WTC11 (cell line): ENCODE measurements at regions not wholly inside any gene's neighbourhood (a gene's known extent, or its start where the extent isn't known, plus 50 kb on each side); places are given as distances from the start of the nearest gene placed in this dataset.

Experiments
- ATAC-seq: fragments of 200-7000 bp; cut with Tn5 transposase; 2 replicates; pipeline ENCODE4 v1.10.0; 2021; ENCODE audit warnings: mild to moderate bottlenecking, moderate library complexity
- CTCF ChIA-PET: fragments of 300-600 bp; sonication (Branson Sonifier 250); formaldehyde crosslinking; loops from one replicate; lab custom pipeline; 2021; ENCODE audit warnings: antibody characterized with exemption; lab: Charles Lee
- POLR2A ChIA-PET: fragments of 350-600 bp; sonication (Branson Sonifier 250); formaldehyde crosslinking; loops from one replicate; lab custom pipeline; 2021; ENCODE audit warnings: antibody characterized with exemption; lab: Charles Lee
- DNase-seq: peaks from one replicate; pipeline ENCODE4 v3.0.0; 2021; ENCODE audit warnings: low spot score
- H3K27ac Mint-ChIP-seq: 2 replicates; pipeline ENCODE4 v1.8.0; 2021; ENCODE audit warnings: mixed read lengths
- H3K27me3 Mint-ChIP-seq: 2 replicates; pipeline ENCODE4 v1.8.0; 2021; ENCODE audit warnings: low read depth, mild to moderate bottlenecking, moderate library complexity, mixed read lengths
- H3K36me3 Mint-ChIP-seq: 2 replicates; pipeline ENCODE4 v1.8.0; 2021; ENCODE audit warnings: mixed read lengths
- H3K4me1 Mint-ChIP-seq: 2 replicates; pipeline ENCODE4 v1.8.0; 2022; ENCODE audit warnings: mixed read lengths
- H3K4me3 Mint-ChIP-seq: 2 replicates; pipeline ENCODE4 v1.8.0; 2021; ENCODE audit warnings: mild to moderate bottlenecking, moderate library complexity, mixed read lengths
- H3K9me3 Mint-ChIP-seq: 2 replicates; pipeline ENCODE4 v1.8.0; 2021; ENCODE audit warnings: mixed read lengths
- CBFB ChIP-seq: sonication (generic); formaldehyde crosslinking; IDR thresholded peaks from 2 replicates; pipeline ENCODE4 v1.8.1; 2022; ENCODE audit warnings: mild to moderate bottlenecking, low read depth, missing genetic modification reagents
- CREM ChIP-seq: sonication (generic); formaldehyde crosslinking; IDR thresholded peaks from 2 replicates; pipeline ENCODE4 v1.8.1; 2022; ENCODE audit warnings: mild to moderate bottlenecking, missing genetic modification reagents, moderate library complexity
- ETV6 ChIP-seq: sonication (generic); formaldehyde crosslinking; IDR thresholded peaks from 2 replicates; pipeline ENCODE4 v1.8.1; 2022; ENCODE audit warnings: mild to moderate bottlenecking, missing genetic modification reagents
- JAZF1 ChIP-seq: fragments of 250-450 bp; sonication (Bioruptor Pico); IDR thresholded peaks from 2 replicates; pipeline ENCODE4 v1.9.0; 2021; ENCODE audit warnings: moderate library complexity, mild to moderate bottlenecking, inconsistent platforms
- JUN ChIP-seq: sonication (generic); formaldehyde crosslinking; IDR thresholded peaks from 2 replicates; pipeline ENCODE4 v1.8.0; 2023; ENCODE audit warnings: mild to moderate bottlenecking, missing genetic modification reagents
- NFE2L1 ChIP-seq: sonication (generic); formaldehyde crosslinking; IDR thresholded peaks from 2 replicates; pipeline ENCODE4 v1.8.1; 2023; ENCODE audit warnings: missing genetic modification reagents
- OVOL2 ChIP-seq: fragments of 250-450 bp; sonication (Bioruptor Pico); IDR thresholded peaks from 2 replicates; pipeline ENCODE4 v1.9.0; 2021; ENCODE audit warnings: mild to moderate bottlenecking, borderline replicate concordance
- RELA ChIP-seq: sonication (generic); formaldehyde crosslinking; IDR thresholded peaks from 2 replicates; pipeline ENCODE4 v1.8.1; 2022; ENCODE audit warnings: missing genetic modification reagents, mild to moderate bottlenecking, borderline replicate concordance
- RORB ChIP-seq: fragments of 250-450 bp; sonication (Bioruptor Pico); IDR thresholded peaks from 2 replicates; pipeline ENCODE4 v1.9.0; 2021; ENCODE audit warnings: mild to moderate bottlenecking
- TEAD4 ChIP-seq: sonication (generic); formaldehyde crosslinking; IDR thresholded peaks from 2 replicates; pipeline ENCODE4 v1.8.0; 2022; ENCODE audit warnings: mild to moderate bottlenecking, missing genetic modification reagents
- ZNF317 ChIP-seq: sonication (generic); formaldehyde crosslinking; IDR thresholded peaks from 2 replicates; pipeline ENCODE4 v1.8.1; 2023; ENCODE audit warnings: low read depth, mild to moderate bottlenecking, moderate library complexity, missing genetic modification reagents, borderline replicate concordance
- ZNF671 ChIP-seq: fragments of 250-450 bp; sonication (Bioruptor Pico); IDR thresholded peaks from 2 replicates; pipeline ENCODE4 v1.8.0; 2021; ENCODE audit warnings: mild to moderate bottlenecking
- TF ChIP-seq, protein P1 (sequence below): fragments of 200-600 bp; IDR thresholded peaks from 2 replicates; pipeline ENCODE4 v1.8.0; 2022; ENCODE audit warnings: antibody characterized with exemption
- TF ChIP-seq, protein P2 (sequence below): sonication (generic); formaldehyde crosslinking; IDR thresholded peaks from 2 replicates; pipeline ENCODE4 v1.8.1; 2023; ENCODE audit warnings: mild to moderate bottlenecking, missing genetic modification reagents
- TF ChIP-seq, protein P3 (sequence below): sonication (generic); formaldehyde crosslinking; IDR thresholded peaks from 2 replicates; pipeline ENCODE4 v1.8.1; 2023; ENCODE audit warnings: mild to moderate bottlenecking, missing genetic modification reagents, moderate library complexity
- TF ChIP-seq, protein P4 (sequence below): sonication (generic); formaldehyde crosslinking; IDR thresholded peaks from 2 replicates; pipeline ENCODE4 v1.8.1; 2023; ENCODE audit warnings: mild to moderate bottlenecking, missing genetic modification reagents
- TF ChIP-seq, protein P5 (sequence below): sonication (generic); formaldehyde crosslinking; IDR thresholded peaks from 2 replicates; pipeline ENCODE4 v1.8.0; 2022; ENCODE audit warnings: missing genetic modification reagents
- TF ChIP-seq, protein P6 (sequence below): sonication (generic); formaldehyde crosslinking; IDR thresholded peaks from 2 replicates; pipeline ENCODE4 v1.8.1; 2022; ENCODE audit warnings: mild to moderate bottlenecking, missing genetic modification reagents, moderate library complexity, borderline replicate concordance

DNA sequence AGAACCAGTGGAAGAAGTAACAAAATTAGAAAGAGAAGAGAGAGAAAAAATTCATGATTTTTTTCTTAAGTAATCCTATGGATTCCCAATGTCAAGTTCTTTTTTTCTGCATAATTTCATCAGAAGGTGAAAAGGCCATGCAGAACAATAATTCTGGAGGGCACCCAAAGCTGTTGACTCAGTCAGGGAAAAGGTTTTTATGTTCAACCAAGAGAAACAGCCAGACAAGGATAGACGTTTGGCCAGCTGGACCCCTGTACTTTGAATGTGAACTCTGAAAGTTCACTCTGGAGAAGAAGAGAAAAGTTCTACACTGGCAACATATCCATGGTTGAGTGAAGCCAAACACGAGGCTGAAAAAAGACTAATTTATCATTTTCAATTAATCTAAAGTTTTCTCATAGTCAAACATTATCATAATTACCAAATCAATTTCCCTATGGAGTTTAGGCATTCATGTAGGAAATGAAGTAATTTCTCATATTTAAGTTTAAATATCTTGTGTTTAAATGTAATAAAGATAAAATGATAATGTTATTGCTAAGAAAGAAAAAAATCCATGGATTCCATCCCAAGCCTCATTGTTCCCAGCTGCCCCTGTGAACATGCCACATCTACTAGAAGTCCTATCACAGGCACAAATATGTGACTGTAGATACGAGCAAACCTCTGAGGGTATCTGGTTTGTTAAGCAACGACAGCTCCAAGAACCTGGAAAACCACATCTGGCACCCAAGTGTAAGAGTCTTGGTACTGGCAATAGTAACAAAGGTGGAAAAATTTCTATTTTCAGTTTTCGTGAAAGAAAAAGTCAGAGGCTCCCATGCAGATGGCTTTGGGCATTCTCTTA, 742.7 kb upstream of the ACVR2A start:
- ChIA-PET CTCF (no interaction called here), POLR2A (no interaction called here)
- Mint-ChIP-seq H3K9me3 (peaks cover 13% of the 10 kb centered on the region), H3K27me3 (peaks cover 4% of the 10 kb centered on the region), H3K27ac (no peak overlapping the region), H3K36me3 (no peaks in the 10 kb centered on the region), H3K4me1 (peaks cover 12% of the 10 kb centered on the region), H3K4me3 (no peak overlapping the region)
- TF ChIP-seq ETV6 (CRISPR knock-in tag), result no peak
- TF ChIP-seq, protein P1, sequence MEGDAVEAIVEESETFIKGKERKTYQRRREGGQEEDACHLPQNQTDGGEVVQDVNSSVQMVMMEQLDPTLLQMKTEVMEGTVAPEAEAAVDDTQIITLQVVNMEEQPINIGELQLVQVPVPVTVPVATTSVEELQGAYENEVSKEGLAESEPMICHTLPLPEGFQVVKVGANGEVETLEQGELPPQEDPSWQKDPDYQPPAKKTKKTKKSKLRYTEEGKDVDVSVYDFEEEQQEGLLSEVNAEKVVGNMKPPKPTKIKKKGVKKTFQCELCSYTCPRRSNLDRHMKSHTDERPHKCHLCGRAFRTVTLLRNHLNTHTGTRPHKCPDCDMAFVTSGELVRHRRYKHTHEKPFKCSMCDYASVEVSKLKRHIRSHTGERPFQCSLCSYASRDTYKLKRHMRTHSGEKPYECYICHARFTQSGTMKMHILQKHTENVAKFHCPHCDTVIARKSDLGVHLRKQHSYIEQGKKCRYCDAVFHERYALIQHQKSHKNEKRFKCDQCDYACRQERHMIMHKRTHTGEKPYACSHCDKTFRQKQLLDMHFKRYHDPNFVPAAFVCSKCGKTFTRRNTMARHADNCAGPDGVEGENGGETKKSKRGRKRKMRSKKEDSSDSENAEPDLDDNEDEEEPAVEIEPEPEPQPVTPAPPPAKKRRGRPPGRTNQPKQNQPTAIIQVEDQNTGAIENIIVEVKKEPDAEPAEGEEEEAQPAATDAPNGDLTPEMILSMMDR, result no peak
- no peak for TF ChIP-seq NFE2L1
- no peak for TF ChIP-seq RELA (CRISPR knock-in tag)
- no peak for TF ChIP-seq CBFB (CRISPR knock-in tag)
- TF ChIP-seq, protein P2, sequence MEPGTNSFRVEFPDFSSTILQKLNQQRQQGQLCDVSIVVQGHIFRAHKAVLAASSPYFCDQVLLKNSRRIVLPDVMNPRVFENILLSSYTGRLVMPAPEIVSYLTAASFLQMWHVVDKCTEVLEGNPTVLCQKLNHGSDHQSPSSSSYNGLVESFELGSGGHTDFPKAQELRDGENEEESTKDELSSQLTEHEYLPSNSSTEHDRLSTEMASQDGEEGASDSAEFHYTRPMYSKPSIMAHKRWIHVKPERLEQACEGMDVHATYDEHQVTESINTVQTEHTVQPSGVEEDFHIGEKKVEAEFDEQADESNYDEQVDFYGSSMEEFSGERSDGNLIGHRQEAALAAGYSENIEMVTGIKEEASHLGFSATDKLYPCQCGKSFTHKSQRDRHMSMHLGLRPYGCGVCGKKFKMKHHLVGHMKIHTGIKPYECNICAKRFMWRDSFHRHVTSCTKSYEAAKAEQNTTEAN (CRISPR knock-in tag), result no peak
- TF ChIP-seq, protein P3, sequence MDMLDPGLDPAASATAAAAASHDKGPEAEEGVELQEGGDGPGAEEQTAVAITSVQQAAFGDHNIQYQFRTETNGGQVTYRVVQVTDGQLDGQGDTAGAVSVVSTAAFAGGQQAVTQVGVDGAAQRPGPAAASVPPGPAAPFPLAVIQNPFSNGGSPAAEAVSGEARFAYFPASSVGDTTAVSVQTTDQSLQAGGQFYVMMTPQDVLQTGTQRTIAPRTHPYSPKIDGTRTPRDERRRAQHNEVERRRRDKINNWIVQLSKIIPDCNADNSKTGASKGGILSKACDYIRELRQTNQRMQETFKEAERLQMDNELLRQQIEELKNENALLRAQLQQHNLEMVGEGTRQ (CRISPR knock-in tag), result no peak
- TF ChIP-seq JAZF1, result no peak
- TF ChIP-seq TEAD4 (CRISPR knock-in tag), result no peak
- no peak for TF ChIP-seq CREM (CRISPR knock-in tag)
- no peak for TF ChIP-seq RORB (CRISPR knock-in tag)
- TF ChIP-seq, protein P4, sequence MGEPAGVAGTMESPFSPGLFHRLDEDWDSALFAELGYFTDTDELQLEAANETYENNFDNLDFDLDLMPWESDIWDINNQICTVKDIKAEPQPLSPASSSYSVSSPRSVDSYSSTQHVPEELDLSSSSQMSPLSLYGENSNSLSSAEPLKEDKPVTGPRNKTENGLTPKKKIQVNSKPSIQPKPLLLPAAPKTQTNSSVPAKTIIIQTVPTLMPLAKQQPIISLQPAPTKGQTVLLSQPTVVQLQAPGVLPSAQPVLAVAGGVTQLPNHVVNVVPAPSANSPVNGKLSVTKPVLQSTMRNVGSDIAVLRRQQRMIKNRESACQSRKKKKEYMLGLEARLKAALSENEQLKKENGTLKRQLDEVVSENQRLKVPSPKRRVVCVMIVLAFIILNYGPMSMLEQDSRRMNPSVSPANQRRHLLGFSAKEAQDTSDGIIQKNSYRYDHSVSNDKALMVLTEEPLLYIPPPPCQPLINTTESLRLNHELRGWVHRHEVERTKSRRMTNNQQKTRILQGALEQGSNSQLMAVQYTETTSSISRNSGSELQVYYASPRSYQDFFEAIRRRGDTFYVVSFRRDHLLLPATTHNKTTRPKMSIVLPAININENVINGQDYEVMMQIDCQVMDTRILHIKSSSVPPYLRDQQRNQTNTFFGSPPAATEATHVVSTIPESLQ, result no peak
- DNase-seq (no peak), ATAC-seq (no peak)

DNA sequence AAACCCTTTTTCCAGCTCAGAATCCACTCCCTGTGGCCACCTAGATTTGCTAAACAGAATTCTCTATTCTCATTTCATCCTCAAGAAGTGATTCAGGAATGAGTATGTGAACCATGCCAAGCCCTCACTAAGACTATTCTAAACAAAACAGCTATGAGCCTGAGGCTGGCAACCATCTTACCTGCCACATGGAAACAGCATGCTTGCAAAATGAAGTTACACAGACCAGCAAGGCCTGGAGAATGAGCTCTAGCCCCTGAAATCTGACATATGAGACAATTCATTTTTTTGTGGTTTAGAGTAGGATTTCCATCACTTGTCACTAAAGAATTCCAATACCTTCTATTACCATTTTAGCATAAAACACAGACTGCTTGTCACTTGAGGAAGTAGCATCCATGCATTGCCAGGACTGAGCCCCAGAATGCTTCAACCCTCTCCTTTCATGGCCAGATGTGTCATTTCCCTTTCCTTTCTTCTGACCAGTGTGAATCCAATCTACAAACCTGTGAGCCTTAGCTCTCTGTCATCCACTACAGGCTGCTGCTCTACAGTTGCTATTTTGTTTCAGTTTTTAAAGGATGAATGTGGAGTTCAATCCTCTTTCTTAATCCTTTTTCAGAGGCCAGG, 744.3 kb upstream of the ACVR2A start:
- ChIA-PET POLR2A (no interaction called here), CTCF (no interaction called here)
- ATAC-seq (no peak), DNase-seq (no peak)
- Mint-ChIP-seq H3K27ac (no peak overlapping the region), H3K27me3 (peaks cover 21% of the 10 kb centered on the region), H3K4me1 (peaks cover 6% of the 10 kb centered on the region; the same call in 1 of the 2 replicates), H3K4me3 (no peak overlapping the region), H3K36me3 (no peaks in the 10 kb centered on the region), H3K9me3 (peaks cover 8% of the 10 kb centered on the region)
- TF ChIP-seq ZNF317 (CRISPR knock-in tag), result no peak
- TF ChIP-seq ZNF671 (CRISPR knock-in tag), result no peak

DNA sequence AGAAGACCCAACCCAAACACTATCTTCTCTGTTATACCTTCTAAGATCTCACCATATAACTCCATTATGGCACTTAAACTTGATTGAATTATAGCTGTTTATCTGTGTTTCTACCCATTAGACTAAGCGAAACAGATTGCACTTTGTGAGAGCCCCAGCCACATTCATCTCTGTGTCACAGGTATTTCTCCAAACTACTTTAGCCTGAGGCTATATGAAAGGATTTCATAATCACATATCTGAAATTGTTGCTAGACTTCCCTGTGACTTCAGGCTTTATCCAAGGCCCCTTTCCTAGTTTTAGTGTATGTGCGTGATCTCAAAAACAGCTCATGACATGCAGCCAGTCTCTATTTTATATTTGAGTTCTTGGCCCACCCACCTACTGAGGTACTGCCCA, 745.0 kb upstream of the ACVR2A start:
- ChIA-PET POLR2A (no interaction called here), CTCF (interaction anchor here (0.8 kb wide), 1 partner anchor 17 kb away, joined by 4 read pairs; no protein-coding TSS in a partner anchor)
- Mint-ChIP-seq H3K27ac (no peak overlapping the region), H3K36me3 (no peaks in the 10 kb centered on the region), H3K9me3 (peaks cover 8% of the 10 kb centered on the region), H3K27me3 (peaks cover 27% of the 10 kb centered on the region), H3K4me3 (no peak overlapping the region), H3K4me1 (peaks cover 8% of the 10 kb centered on the region)
- no peak for DNase-seq
- ATAC-seq, result no peak
- TF ChIP-seq RELA (CRISPR knock-in tag) (no peak), OVOL2 (CRISPR knock-in tag) (no peak), JUN (CRISPR knock-in tag) (no peak)
- TF ChIP-seq, protein P5, sequence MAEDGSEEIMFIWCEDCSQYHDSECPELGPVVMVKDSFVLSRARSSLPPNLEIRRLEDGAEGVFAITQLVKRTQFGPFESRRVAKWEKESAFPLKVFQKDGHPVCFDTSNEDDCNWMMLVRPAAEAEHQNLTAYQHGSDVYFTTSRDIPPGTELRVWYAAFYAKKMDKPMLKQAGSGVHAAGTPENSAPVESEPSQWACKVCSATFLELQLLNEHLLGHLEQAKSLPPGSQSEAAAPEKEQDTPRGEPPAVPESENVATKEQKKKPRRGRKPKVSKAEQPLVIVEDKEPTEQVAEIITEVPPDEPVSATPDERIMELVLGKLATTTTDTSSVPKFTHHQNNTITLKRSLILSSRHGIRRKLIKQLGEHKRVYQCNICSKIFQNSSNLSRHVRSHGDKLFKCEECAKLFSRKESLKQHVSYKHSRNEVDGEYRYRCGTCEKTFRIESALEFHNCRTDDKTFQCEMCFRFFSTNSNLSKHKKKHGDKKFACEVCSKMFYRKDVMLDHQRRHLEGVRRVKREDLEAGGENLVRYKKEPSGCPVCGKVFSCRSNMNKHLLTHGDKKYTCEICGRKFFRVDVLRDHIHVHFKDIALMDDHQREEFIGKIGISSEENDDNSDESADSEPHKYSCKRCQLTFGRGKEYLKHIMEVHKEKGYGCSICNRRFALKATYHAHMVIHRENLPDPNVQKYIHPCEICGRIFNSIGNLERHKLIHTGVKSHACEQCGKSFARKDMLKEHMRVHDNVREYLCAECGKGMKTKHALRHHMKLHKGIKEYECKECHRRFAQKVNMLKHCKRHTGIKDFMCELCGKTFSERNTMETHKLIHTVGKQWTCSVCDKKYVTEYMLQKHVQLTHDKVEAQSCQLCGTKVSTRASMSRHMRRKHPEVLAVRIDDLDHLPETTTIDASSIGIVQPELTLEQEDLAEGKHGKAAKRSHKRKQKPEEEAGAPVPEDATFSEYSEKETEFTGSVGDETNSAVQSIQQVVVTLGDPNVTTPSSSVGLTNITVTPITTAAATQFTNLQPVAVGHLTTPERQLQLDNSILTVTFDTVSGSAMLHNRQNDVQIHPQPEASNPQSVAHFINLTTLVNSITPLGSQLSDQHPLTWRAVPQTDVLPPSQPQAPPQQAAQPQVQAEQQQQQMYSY (CRISPR knock-in tag), result no peak
- TF ChIP-seq, protein P6, sequence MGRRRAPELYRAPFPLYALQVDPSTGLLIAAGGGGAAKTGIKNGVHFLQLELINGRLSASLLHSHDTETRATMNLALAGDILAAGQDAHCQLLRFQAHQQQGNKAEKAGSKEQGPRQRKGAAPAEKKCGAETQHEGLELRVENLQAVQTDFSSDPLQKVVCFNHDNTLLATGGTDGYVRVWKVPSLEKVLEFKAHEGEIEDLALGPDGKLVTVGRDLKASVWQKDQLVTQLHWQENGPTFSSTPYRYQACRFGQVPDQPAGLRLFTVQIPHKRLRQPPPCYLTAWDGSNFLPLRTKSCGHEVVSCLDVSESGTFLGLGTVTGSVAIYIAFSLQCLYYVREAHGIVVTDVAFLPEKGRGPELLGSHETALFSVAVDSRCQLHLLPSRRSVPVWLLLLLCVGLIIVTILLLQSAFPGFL (CRISPR knock-in tag), result no peak
